Small intestine (tissue), 7 donors: ENCODE measurements at regions not wholly inside any gene's neighbourhood (a gene's known extent, or its start where the extent isn't known, plus 50 kb on each side); places are given as distances from the start of the nearest gene placed in this dataset.

Experiments
- DNase-seq, 2 donors: peaks; one replicate each; pipeline versions ENCODE4 v3.0.0 to v3.0.0-alpha.2; 2013
- FAIRE-seq: peaks from 2 replicates; lab custom pipeline; 2012; peaks lifted over from hg19 to GRCh38; lab: Jason Lieb, UNC
- H3K27ac ChIP-seq, 3 donors: one replicate each; pipeline ENCODE4 v1.5.1; 2013; ENCODE audit warnings: low read length in 2 of 3, mild to moderate bottlenecking in 2 of 3, control low read depth in 1 of 3, inconsistent platforms in 1 of 3, low read depth in 1 of 3, moderate library complexity in 1 of 3
- H3K27me3 ChIP-seq, 3 donors: one replicate each; pipeline ENCODE4 v1.6.1; 2013; ENCODE audit warnings: low read length in 3 of 3, inconsistent platforms in 1 of 3; ENCODE audit not compliant: control insufficient read depth in 3 of 3, insufficient read depth in 3 of 3
- H3K36me3 ChIP-seq, 3 donors: one replicate each; pipeline ENCODE4 v1.6.1; 2013; ENCODE audit warnings: low read length in 3 of 3, inconsistent platforms in 1 of 3, low read depth in 1 of 3, mild to moderate bottlenecking in 1 of 3, moderate library complexity in 1 of 3; ENCODE audit not compliant: control insufficient read depth in 3 of 3, insufficient read depth in 2 of 3
- H3K4me1 ChIP-seq, 3 donors: one replicate each; pipeline ENCODE4 v1.6.1; 2013; ENCODE audit warnings: low read length in 2 of 3, inconsistent platforms in 1 of 3, low read depth in 1 of 3, mild to moderate bottlenecking in 1 of 3, moderate library complexity in 1 of 3; ENCODE audit not compliant: control insufficient read depth in 3 of 3, insufficient read depth in 2 of 3
- H3K4me3 ChIP-seq, 3 donors: one replicate each; pipeline ENCODE4 v1.5.1; 2013; ENCODE audit warnings: low read length in 3 of 3, control low read depth in 1 of 3, inconsistent platforms in 1 of 3, low read depth in 1 of 3, mild to moderate bottlenecking in 1 of 3, moderate library complexity in 1 of 3
- H3K9me3 ChIP-seq, 2 donors: one replicate each; pipeline ENCODE4 v1.6.1; 2013; ENCODE audit warnings: low read depth in 1 of 2, low read length in 1 of 2; ENCODE audit not compliant: control insufficient read depth in 2 of 2, insufficient read depth in 1 of 2
- WGBS, 3 donors: extraction: QIAGEN DNeasy Blood & Tissue Kit; methylation state at CpG; one replicate each; pipeline ENCODE4 v1.1.7; 2013; 5-methylcytosine and 5-hydroxymethylcytosine counted together
- donor health status: healthy with polysubstance abuse.
- donor health status: control.
- donor health status: control.
- donor health status: Bipolar disorder and iron deficiency.
- donor health status: healthy.

- H3K27ac ChIP-seq, result peak overlapping the region in 1 of 3 donors; percentile 59
- WGBS, 3 donors, result 88 to 93% (median 89%) methylated on average over 16 of the region's 16 CpGs
- no peaks in the 10 kb centered on the region for H3K27me3 ChIP-seq
- no peak overlapping the region for H3K4me3 ChIP-seq
- DNase-seq (no peak), FAIRE-seq (no peak)
- no peaks in the 10 kb centered on the region for H3K9me3 ChIP-seq
- H3K4me1 ChIP-seq, result peaks cover 0 to 4% (median 0%) of the 10 kb centered on the region in 3 donors
- H3K36me3 ChIP-seq, result no peaks in the 10 kb centered on the region
These were observed 74.2 kb downstream of the SIK1 start for GRCh38 chr21:43352568-43353281.

- no peak overlapping the region for H3K4me3 ChIP-seq
- peak overlapping the region in 1 of 3 donors; percentile 21 for H3K27ac ChIP-seq
- peaks cover 0 to 4% (median 0%) of the 10 kb centered on the region in 3 donors for H3K4me1 ChIP-seq
- no peaks in the 10 kb centered on the region for H3K36me3 ChIP-seq
- no peaks in the 10 kb centered on the region for H3K9me3 ChIP-seq
- FAIRE-seq (no peak), DNase-seq (no peak)
- H3K27me3 ChIP-seq, result no peaks in the 10 kb centered on the region
- 90 to 92% (median 91%) methylated on average over 8 of the region's 8 CpGs for WGBS, 3 donors
These were observed 74.8 kb downstream of the SIK1 start for GRCh38 chr21:43352154-43352537.

DNA sequence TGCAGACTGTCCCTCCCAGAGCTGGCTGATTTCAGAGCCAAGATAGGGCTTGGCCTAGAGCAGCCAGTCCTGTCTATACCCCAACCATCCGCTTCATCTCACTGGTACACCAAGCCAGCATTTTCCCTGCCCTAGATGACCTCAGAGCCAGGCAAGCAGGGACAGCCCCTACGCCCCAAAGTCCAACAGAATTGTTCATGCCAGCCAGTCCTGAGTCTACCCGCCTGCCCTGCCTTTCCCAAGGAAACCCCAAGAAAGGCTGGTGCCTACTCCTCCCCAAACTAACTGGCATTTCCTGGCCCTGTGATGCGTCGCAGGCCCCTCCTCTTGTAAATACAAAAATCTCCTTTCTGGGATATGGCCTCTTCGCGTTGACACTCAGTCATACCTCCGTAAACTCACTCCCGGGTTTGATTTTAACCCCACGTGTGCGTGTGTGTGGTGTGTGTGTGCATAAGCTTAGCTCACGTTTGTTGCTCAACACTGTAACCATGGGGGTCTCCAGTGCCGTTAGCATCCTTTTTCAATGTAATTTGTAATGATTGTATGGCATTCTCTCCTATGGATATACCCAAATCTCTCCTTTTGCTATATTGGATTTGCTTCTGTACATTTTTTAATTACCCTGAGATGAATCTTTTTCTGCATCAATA lies 75.3 kb downstream of the SIK1 start:
- Histone ChIP-seq H3K4me1 (peaks cover 0 to 4% (median 0%) of the 10 kb centered on the region in 3 donors), H3K27me3 (no peaks in the 10 kb centered on the region), H3K9me3 (no peaks in the 10 kb centered on the region), H3K36me3 (no peaks in the 10 kb centered on the region), H3K4me3 (no peak overlapping the region), H3K27ac (no peak overlapping the region)
- WGBS, 3 donors, result 27 to 65% (median 50%) methylated on average over 13 of the region's 13 CpGs
- DNase-seq (peak in 1 of 2 donors; percentile 34), FAIRE-seq (no peak)

GRCh38 chr21:43349644-43350043 lies 77.3 kb downstream of the SIK1 start:
- FAIRE-seq (no peak), DNase-seq (no peak)
- peaks cover 0 to 10% of the 10 kb centered on the region in 2 donors for H3K9me3 ChIP-seq
- WGBS, 3 donors, result 81 to 92% (median 83%) methylated on average over 9 of the region's 9 CpGs
- H3K27ac ChIP-seq, result peak overlapping the region in 1 of 3 donors; percentile 56
- peaks cover 0 to 8% (median 0%) of the 10 kb centered on the region in 3 donors for H3K4me1 ChIP-seq
- no peak overlapping the region for H3K4me3 ChIP-seq
- no peaks in the 10 kb centered on the region for H3K36me3 ChIP-seq
- H3K27me3 ChIP-seq, result no peaks in the 10 kb centered on the region

GRCh38 chr21:43348801-43349261 lies 78.1 kb downstream of the SIK1 start:
- no peak for DNase-seq
- 72 to 91% (median 75%) methylated on average over 22 of the region's 22 CpGs for WGBS, 3 donors

DNA sequence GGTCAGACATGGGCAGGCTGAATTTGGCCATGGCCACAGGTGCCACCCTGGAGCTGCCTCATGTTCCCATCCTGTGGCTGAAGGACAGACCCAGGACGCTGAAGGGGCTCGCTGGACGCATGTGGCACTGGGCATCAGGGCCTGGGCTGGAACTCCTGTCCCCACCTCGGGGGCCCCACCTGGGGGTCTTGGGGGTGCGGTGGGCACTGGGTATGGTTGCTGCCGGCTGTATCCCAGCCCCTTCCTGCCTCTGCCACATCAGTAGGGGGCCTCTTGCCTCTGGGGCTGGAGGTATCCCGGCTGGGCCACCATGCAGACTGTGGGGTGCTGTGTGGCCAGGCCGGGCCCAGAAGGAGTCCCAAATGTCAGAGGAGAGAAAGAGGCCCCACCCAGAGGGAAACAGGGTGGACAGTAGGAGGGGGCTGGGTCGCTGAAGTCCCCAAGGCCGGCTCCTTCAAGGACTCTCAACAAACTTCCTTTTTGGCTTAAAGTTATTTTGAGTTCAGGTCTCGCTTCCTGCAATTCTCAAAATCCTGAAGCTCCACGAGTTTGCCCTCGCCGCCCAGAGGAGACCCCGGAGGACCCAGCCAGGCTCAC lies 78.7 kb downstream of the SIK1 start:
- WGBS, 3 donors, result 63 to 79% (median 77%) methylated on average over 15 of the region's 15 CpGs
- Histone ChIP-seq H3K27ac (peak overlapping the region in 1 of 3 donors; percentile 75), H3K4me3 (no peak overlapping the region), H3K36me3 (no peaks in the 10 kb centered on the region), H3K27me3 (no peaks in the 10 kb centered on the region), H3K4me1 (peaks cover 0 to 22% (median 0%) of the 10 kb centered on the region in 3 donors), H3K9me3 (peaks cover 0 to 10% of the 10 kb centered on the region in 2 donors)
- DNase-seq (no peak), FAIRE-seq (no peak)

More at GRCh38 chr21:43348801-43349261, 78.1 kb downstream of the SIK1 start:
- no peak for FAIRE-seq
- Histone ChIP-seq H3K4me1 (peaks cover 0 to 16% (median 0%) of the 10 kb centered on the region in 3 donors), H3K36me3 (no peaks in the 10 kb centered on the region), H3K27ac (peak overlapping the region in 1 of 3 donors; percentile 75), H3K4me3 (no peak overlapping the region), H3K27me3 (no peaks in the 10 kb centered on the region), H3K9me3 (peaks cover 0 to 10% of the 10 kb centered on the region in 2 donors)

- no peaks in the 10 kb centered on the region for H3K27me3 ChIP-seq
- no peaks in the 10 kb centered on the region for H3K36me3 ChIP-seq
- H3K4me1 ChIP-seq, result peaks cover 0 to 28% (median 0%) of the 10 kb centered on the region in 3 donors
- peak overlapping the region in 1 of 3 donors; percentile 75 for H3K27ac ChIP-seq
- peaks cover 0 to 10% of the 10 kb centered on the region in 2 donors for H3K9me3 ChIP-seq
- H3K4me3 ChIP-seq, result no peak overlapping the region
- FAIRE-seq (no peak), DNase-seq (no peak)
- 78 to 89% (median 85%) methylated on average over 21 of the region's 21 CpGs for WGBS, 3 donors
These were observed 79.3 kb downstream of the SIK1 start for GRCh38 chr21:43347461-43348169.

DNA sequence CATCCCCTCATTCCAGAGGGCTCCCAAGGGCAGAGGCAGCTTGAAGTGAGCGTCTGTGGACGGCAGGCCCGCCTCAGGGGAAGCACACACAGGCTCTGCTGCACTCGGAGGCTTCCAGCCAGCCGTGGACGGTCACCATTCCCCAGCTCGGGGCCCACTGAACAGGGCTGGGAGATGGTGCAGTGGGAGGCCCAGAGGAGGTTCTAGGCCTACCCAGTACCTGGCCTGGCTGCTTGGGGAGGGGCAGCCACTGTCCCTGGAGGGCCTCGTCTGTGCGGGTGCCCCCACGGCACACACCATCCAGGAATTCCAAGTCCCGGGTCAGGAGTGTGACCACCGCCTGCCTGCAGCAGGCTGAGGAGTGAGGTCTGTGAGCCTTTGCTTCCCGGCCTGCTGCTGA lies 80.4 kb downstream of the SIK1 start:
- peaks cover 0 to 37% (median 0%) of the 10 kb centered on the region in 3 donors for H3K4me1 ChIP-seq
- H3K4me3 ChIP-seq, result no peak overlapping the region
- no peaks in the 10 kb centered on the region for H3K36me3 ChIP-seq
- H3K9me3 ChIP-seq, result peaks cover 0 to 10% of the 10 kb centered on the region in 2 donors
- no peaks in the 10 kb centered on the region for H3K27me3 ChIP-seq
- WGBS, 3 donors, result 85 to 92% (median 85%) methylated on average over 13 of the region's 13 CpGs
- no peak for FAIRE-seq
- no peak overlapping the region for H3K27ac ChIP-seq
- no peak for DNase-seq
